ENCODE measurements at regions not wholly inside any gene's neighbourhood (a gene's known extent, or its start where the extent isn't known, plus 50 kb on each side); places are given as distances from the start of the nearest gene placed in this dataset.

GRCh38 chr13:28590461-28590860 lies 68.5 kb upstream of the POMP start:
- in situ Hi-C loops (cut with MboI; ENCODE audit: low pct_unique_long_range_greater_than_20kb, low sequenced_read_pairs, unreplicated experiment), result no loop called here
- no peak for DNase-seq (ENCODE audit: low spot score)
- no peak for TF ChIP-seq CTCF (IDR thresholded peaks at IDR 0.05; ENCODE audit: extremely low read depth, insufficient read depth, missing control alignments)

- TF ChIP-seq CTCF (IDR thresholded peaks at IDR 0.05; ENCODE audit: extremely low read depth, insufficient read depth, missing control alignments), result no peak
- DNase-seq (ENCODE audit: low spot score), result no peak
- in situ Hi-C loops (cut with MboI; ENCODE audit: low pct_unique_long_range_greater_than_20kb, low sequenced_read_pairs, unreplicated experiment), result no loop called here
These were observed 70.6 kb upstream of the POMP start for GRCh38 chr13:28588296-28588695.

DNA sequence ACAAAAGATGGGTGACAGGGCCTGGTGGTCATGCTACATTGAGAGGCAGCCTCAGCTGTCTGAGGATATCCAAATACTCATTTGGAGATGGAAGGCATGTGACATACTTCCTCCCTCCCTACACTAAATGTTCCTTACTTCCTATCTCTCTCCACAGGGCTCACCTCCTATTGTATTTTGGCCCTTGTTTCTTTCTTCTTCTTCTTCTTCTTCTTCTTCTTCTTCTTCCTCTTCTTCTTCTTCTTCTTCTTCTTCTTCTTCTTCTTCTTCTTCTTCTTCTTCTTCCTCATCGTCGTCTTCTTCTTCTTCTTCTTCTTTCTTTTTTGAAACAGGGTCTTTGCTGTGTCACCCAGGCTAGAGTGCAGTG lies 71.8 kb upstream of the POMP start:
- TF ChIP-seq CTCF (IDR thresholded peaks at IDR 0.05; ENCODE audit: extremely low read depth, insufficient read depth, missing control alignments), result no peak
- in situ Hi-C loops (cut with MboI; ENCODE audit: low pct_unique_long_range_greater_than_20kb, low sequenced_read_pairs, unreplicated experiment), result no loop called here
- no peak for DNase-seq (ENCODE audit: low spot score)

DNA sequence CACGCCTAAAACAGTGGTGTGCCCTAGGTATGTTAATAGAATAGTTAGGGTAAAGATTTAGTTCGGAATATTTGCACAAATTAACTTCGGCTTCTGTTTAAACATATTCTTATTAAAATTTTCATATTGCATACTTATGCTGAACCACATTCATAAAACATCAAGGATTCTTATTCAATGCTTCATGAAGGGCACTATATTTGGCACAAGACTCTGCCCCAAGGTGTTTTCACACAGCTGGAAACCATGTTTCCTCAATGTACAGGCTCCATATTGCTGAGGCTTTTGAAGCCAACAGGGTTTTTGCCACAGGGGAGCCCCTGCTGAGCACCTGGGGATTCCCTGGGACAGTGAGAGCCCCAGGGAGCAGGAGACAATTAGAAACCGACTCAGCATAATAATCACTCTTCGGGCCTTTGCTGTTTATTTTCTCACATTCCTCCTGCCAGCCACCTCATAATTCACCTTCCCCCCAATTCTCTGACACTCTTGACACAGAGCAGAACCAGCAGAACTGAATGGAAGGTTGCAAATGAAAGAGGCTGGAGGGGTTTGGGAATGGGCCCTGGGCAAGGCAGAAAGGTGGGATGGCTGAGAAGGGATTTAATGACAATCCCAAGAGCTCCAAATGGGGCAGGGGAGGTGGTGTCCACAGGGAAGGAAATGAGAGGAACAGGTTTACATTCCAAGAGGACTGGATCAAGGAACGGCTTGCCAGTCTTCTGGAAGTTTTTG lies 72.3 kb upstream of the POMP start:
- in situ Hi-C loops (cut with MboI; ENCODE audit: low pct_unique_long_range_greater_than_20kb, low sequenced_read_pairs, unreplicated experiment), result no loop called here
- no peak for TF ChIP-seq CTCF (IDR thresholded peaks at IDR 0.05; ENCODE audit: extremely low read depth, insufficient read depth, missing control alignments)
- no peak for DNase-seq (ENCODE audit: low spot score)

DNA sequence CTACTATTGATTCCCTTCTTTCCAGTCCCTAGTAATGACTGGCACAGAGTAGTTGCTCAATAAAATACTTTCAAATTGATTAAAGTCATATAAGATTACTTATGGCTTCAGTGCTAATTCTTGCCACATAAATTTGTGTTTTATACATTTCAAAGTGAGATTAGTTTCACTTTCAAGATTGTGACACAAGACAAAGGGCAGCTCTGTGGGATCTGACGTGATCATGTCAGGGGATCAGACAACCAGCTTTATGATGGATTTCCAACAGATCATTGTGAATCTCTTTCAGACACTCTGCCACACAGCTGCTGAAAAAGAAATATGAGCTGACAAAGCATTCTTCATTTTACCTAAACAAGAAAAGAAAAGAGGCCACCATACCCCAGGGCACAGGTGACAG lies 73.4 kb upstream of the POMP start:
- TF ChIP-seq CTCF (IDR thresholded peaks at IDR 0.05; ENCODE audit: extremely low read depth, insufficient read depth, missing control alignments), result no peak
- in situ Hi-C loops (cut with MboI; ENCODE audit: low pct_unique_long_range_greater_than_20kb, low sequenced_read_pairs, unreplicated experiment), result no loop called here
- no peak for DNase-seq (ENCODE audit: low spot score)

DNA sequence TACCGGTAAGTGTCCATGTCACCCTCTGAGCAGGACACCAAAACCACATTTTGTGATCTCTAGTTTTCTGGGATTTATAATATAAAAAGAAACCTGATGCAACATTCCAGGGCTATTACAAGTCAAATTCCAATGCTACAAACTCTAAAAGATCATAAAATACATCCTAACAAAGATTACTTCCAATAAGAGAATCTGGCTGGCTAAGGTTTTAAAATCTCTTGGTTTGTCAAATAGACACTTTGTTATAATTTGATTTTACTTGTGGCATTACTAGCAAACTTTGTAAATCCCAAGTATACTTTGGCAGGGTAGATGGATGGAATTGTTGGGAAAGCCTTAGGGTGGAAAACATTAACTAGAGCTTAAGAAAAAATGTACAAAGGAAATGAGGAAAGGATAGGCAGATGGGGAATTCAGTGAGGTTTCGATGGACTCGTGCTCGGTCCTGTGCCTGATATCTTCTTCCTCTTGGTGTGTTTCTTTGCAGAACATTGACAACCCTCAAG lies 74.0 kb upstream of the POMP start:
- no peak for TF ChIP-seq CTCF (IDR thresholded peaks at IDR 0.05; ENCODE audit: extremely low read depth, insufficient read depth, missing control alignments)
- in situ Hi-C loops (cut with MboI; ENCODE audit: low pct_unique_long_range_greater_than_20kb, low sequenced_read_pairs, unreplicated experiment), result no loop called here
- DNase-seq (ENCODE audit: low spot score), result no peak
